GM23248 (cell line): ENCODE measurements at regions not wholly inside any gene's neighbourhood (a gene's known extent, or its start where the extent isn't known, plus 50 kb on each side); places are given as distances from the start of the nearest gene placed in this dataset.

ENCODE experiments used
- EZH2 ChIP-seq: fragments of 200-600 bp; sonication (generic); IDR thresholded peaks from 2 replicates; pipeline ENCODE4 v1.6.1; 2018; ENCODE audit warnings: antibody characterized with exemption, mild to moderate bottlenecking; ENCODE audit not compliant: insufficient read depth, poor library complexity, severe bottlenecking
- EZH2phosphoT487 ChIP-seq: fragments of 200-600 bp; sonication (generic); IDR thresholded peaks from 2 replicates; pipeline ENCODE4 v1.6.1; 2018; ENCODE audit warnings: antibody characterized with exemption, moderate library complexity, mild to moderate bottlenecking, low read depth; ENCODE audit not compliant: insufficient read depth

DNA sequence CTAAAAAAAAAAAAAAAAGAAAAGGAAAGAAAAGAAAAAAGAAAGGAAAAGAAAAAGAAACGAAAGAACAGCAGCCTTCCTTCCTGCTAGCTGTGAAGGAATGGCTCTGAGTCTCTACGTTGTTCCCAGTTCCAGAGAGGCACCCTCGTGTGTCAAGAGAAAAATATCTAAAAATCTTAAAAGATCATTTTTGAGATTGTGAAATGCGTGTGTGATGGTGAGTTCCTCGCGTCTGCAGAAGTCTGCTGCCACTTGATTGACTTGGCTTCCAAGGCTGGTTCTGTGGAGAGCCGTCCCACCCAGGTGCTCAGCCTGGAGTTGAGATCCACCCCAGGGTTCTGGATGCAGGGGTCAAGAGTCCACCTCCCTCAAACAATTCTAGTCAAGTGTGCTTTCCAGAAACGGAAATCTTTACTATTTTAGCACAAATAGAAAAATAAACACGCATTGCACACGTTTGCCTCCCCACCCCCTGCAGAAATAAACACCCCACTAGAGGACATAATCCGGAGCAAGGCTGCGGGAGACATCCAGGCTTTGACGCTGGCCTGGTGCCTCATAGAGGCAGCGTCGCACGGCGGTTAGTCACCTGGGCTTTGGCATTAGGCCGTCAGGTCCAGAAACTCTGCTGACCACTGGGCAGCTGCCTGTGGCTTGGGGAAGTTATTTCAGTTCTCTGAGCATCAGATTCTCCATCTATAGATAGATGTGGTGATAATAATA, 265.4 kb downstream of the FAM43A start:
- TF ChIP-seq EZH2 (no peak), EZH2phosphoT487 (no peak)
